C1 segment of cervical spinal cord (tissue), 14 donors: ENCODE measurements at regions not wholly inside any gene's neighbourhood (a gene's known extent, or its start where the extent isn't known, plus 50 kb on each side); places are given as distances from the start of the nearest gene placed in this dataset.
"Not testable (repeated sequence)": the region's sequence is repeated elsewhere in the genome, so short reads cannot be mapped to it uniquely, and the experiment has no call there.

ENCODE experiments used
- DNase-seq, 14 donors: peaks; one replicate each; lab custom pipeline; 2025; lab: John Stamatoyannopoulos, UW

DNA sequence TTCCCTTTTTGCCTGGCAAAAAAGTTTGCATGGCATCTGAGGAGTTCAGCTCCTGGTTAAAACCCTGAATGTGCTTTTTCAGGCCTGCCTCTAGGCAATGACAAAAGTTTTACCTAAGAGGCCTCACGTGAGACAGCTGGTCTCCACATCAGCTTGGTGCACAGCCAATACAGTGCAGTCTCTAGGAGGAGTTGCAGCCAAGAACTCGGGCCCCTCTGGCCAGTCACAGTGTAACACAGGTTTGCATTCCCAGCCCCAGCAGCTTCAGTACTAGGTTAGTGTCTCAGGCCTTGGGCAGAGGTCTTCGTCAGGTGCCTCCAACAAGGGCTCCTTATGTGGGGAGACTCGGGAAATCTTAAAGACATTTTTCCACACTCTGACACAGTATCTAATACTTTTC lies 771.7 kb downstream of the SORCS1 start:
- DNase-seq = no peak

DNA sequence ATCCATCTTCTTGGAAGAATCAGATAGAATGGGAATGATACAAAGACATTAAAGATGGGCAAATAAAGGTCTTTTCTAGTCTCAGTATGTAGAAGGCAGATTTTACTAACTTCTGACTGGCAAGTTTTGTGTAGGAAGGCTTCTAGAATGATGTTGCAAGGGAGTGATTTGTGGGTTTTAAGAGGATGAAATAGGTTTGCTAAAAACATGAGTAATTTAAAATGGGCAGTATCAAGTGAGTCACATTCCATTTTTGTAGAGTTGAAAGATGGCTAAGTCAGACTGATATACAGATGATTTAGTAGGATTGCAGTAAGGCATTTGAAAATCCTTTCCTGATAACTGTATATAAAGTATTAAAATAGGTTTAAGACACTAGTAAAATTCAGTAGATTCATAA lies 777.4 kb downstream of the SORCS1 start:
- no peak for DNase-seq

DNA sequence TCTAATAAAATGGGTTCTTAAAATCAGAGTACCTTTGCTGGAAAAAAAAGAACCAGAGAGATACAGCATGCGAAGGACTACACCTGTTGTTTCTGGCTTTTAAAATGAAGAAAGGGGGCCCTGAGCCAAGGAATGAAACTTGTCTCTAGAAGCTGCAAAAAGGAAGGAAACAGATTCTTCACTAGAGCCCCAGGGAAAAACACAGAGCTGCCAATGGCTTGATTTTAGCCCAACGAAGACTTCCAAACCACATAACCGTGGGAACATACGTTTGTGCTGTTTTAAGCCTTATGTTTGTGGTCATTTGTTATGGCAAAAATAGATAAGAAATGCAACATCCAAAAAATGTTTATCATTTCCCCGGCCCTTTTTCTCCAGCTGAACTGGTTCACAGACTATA lies 780.0 kb downstream of the SORCS1 start:
- no peak for DNase-seq

DNA sequence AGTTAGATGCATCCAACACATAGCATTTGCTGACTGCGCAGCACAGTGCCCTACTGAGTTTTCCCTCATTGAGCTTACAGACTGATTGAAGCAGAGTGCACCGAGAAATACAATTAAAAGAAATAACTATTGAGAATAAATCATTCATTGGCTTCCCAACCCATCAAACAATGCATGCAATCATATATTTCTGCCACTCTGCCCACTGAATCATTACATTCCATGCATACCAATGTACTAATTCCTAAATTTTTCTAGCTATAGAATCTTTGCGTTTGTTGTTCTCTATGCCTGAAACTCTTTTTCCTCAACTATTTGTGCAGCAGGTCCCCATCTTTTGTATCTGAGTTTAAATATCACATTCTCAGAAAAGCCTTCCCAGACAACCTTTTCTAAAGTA lies 783.8 kb downstream of the SORCS1 start:
- DNase-seq = no peak

DNA sequence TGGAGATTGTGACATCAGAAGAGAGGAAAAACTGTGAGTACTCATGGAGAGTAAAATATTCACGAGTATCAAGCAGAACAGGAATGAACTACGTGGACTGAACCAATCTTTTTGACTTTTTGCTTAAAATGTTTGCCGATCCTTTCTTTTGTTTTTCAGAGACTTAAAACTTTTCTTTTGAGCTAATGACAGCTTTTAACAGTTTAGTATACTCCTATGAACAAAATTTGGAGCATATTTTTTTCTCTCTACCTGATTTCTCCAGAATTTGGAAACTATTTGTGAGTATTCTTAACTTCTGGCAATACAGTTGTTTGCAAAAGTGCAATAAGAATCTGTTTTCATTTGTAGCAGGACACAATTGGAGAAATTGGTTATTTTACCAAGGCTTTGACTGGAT lies 786.3 kb downstream of the SORCS1 start:
- no peak for DNase-seq

DNA sequence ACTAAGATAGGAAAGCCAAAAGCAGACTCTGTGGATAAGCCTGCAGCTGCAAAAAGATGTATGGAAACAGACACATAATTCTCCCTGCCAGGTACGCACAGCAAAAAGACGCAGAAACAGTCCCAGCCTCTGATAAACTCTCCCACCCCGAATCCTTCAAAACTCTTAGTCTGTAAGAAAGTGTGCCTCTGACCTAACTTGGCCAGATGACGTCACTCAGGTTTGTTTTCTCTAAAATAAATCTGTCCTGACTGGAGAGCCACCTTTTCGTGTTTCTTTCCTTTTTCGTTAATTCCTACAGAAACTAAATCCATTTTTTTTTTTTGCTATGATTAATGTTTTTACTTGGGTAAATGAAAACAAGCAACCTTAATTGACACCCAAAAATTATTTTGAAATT lies 793.8 kb downstream of the SORCS1 start:
- DNase-seq = no peak

DNA sequence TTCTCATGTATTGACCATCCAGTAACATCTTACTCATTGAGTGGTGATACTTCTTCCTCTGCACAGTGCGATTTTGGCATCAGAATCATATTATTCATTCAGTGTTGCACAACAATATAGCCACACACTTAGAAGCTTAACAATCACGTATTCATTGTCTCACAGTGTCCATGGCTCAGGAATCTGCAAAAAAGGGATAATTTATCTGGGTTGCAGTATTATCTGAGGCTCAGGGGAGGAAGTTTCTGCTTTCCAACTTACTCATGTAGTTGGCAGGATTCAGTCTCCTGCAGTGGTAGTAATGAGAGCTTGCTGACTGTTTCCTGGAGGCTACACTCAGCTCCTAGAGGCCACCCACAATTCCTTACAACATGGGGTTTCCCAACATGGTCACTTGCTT lies 803.6 kb downstream of the SORCS1 start:
- DNase-seq = peak in 1 of 14 donors; percentile 5

DNA sequence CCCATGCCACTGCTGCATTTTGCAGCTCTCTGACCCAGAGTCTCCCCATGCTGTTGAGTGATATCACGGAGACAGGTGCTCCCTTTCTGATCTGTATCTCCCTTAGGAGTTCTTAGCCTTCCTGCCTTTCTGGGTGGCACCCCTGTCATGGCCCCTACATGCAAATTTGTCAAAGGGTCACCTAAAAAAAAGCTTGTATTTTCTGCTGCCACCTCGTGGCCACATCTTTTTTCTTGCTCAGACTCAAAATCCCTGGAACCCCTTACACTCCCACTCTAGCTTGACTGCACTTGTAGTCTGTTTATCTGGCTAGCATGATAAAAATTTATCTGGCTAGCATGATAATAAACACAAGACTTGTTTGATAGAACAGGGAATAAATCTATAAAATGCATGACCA lies 809.1 kb downstream of the SORCS1 start:
- DNase-seq = no peak

DNA sequence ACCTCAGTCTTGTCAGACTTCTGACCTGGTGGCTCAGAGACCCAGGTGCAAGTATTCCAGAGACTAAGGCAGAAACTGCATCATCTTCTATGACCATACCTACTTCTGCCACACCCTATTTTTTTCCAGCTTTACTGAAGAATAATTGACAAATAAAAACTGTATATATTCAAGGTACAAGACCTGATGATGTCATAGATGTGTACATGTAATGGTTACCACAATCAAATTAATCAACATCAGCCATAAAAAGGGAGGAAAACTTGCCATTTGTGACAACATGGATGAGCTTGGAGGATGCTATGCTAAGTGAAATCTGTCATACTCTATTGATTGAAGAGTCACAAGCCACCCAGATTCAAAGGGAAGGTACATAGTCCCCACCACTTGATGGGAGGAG lies 815.6 kb downstream of the SORCS1 start:
- no peak for DNase-seq

DNA sequence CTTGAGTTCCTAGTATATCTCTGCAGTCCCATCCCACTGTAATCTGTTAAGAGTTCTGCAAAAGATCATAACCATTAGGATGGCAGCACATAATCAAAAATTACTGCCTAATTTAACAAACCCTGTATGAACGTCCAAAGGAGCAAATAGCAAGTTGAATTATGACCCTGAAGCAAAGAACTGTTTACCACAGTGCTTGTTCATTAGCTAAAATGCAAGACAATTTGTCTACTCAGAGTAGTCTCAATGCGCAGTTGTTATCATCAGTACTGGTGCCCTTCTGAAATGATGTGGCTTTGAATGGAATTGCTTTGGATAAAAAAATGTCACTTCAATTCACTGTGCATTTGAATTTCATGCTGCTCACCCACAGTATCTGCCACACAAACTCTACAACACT lies 817.0 kb downstream of the SORCS1 start:
- DNase-seq = no peak

DNA sequence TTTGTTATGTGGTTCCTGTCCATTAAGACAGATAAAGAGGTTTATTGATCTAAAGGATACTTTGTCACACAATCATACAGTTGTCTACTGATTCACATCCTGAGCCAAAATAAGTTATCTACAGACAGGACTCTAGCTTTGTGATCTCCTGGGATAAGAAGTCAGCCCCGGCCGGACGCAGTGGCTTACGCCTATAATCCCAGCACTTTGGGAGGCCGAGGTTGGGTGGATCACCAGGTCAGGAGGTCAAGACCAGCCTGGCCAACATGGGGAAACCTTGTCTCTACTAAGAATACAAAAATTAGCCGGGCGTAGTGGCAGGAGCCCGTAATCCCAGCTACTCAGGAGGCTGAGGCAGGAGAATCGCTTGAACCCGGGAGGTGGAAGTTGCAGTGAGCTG lies 821.0 kb downstream of the SORCS1 start:
- DNase-seq = not testable (repeated sequence)

DNA sequence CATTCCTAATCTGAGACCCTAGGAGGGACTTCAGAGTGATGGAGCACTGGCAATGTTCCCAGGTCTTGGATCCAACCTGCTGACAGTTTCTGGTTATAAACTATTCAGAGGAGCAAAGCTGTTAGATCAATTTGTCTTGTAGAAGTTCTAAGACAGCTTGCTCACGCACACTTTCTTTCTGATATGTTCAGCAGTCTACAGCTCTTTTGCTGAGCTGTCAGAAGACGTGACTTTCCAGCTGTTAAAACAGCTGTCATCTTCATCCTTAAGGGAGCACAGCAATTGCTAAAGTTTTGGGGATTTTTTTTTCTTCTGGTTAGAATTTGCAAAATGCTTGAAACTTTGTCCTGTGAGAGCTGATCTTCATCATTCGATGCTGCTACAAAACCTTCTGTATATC lies 823.1 kb downstream of the SORCS1 start:
- no peak for DNase-seq

DNA sequence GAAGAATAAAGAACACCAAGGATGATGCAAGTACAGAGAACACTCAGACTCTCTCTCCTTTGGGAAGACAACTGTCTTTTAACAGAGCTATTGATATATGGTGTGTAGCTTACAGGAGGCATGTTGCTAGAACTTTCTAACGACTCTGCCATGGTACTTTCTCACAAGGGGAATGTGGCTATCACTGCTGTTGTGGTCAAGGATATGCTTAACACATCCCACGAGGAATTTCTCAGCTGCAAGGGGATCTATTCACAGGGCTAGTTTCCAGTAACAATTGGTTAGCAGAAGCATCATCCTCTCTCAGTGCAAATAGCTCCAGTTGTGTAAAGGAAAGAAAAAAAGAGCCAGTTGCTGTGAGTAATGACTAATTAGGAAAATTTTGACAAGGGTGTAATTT lies 826.0 kb downstream of the SORCS1 start:
- DNase-seq = no peak

DNA sequence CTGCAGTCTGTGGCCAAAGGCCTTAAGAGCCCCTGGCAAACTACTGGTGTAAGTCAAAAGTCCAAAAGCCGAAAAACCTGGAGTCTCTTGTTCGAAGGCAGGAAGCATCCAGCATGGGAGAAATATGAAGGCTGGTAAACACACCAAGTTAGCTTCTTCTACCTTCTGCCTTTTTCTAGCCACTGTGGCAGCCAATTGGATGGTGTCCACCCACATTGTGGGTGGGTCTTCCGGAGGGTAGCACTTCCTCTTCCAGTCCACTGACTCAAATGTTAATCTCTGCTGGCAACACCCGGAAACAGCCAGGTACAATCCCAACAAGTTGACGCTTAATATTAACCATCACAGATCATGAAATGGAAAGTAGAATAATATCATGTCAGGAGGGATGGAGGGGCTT lies 827.6 kb downstream of the SORCS1 start:
- DNase-seq = no peak

DNA sequence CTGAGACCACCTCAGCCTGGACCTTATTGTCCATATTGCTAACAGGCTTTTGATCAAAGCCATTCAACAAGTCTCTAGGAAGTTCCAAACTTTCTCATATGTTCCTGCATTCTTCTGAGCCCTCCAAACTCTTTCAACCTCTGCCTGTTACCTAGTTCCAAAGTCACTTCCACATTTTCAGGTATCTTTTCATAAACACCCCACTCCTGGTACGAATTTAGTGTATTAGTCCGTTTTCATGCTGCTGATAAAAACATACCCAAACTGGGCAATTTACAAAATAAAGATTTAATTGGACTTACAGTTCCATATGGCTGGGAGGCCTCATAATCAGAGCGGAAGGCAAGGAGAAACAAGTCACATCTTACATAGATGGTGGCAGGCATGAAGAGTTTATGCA lies 836.8 kb downstream of the SORCS1 start:
- no peak for DNase-seq

DNA sequence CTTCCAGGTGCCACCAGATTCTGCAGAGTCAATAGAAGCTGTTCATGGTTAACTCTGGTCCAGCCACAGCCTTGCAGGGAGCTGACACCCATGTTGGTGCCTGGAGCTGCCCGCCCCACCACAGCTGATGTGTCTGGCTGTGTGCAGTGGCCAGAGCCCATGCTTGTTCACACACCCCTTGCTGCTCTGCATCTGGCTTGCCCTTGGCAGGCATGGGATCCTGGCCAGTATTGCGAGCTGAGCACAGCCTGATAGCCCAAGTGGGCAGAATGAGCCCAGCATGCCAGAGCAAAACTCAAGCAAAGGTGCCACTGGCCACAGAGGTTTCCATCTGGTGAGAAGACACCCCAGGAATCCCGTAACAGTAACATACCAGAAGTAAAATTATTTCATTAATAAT lies 843.6 kb downstream of the SORCS1 start:
- no peak for DNase-seq

DNA sequence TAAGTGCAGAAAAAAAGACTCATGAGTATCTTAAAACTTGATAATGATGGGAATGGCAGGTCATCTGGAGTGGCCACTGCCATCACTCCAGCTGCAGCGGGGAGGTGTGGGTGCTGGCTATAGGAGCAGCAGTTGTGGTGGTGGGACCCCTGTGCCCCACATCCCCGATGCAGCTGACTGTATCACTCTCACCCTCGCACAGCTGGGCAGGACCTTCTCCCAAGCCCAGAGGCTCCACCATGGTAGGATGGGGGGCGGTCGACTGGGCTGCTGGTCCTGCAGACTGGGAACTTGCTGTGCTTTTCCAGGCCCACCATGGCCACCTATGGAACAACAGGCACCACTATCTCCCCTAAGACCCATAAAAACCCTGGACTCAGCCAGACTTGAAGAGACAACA lies 844.4 kb downstream of the SORCS1 start:
- no peak for DNase-seq

DNA sequence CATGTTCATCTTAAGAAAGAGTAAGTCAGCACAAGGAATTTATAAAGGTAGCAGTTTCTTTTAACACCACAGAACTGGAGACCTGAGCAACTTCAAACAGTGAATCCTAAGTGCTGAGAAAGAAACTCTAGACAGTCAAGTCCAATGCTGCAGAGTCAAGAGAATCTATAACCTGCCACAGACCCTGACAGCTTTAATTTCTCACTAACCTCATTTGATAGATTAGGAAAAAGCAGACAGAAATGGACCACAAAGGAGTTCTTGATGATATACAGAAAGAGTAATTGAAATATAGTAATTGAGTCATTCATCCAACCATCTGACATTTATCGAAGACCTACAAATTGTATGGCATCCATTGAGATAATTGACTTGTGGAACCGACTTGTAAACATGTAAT lies 847.0 kb downstream of the SORCS1 start:
- no peak for DNase-seq

DNA sequence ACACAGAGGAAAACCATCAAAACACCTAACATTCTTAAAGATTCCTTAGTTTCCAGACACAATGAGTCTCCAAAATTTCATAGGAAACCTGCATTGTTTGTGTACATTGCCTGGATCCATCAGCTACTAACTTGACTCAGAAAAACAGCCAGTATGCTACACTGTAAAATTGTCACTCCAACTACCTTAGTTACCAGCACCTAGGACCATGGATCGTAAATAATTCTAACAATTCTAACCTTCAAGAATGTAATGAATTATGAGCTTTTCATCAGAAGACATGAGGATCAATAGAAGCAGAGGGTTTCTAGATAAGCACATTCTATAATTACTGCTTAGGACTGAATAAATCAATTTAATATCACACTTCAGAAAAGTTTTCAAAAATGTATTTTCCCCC lies 851.5 kb downstream of the SORCS1 start:
- no peak for DNase-seq

DNA sequence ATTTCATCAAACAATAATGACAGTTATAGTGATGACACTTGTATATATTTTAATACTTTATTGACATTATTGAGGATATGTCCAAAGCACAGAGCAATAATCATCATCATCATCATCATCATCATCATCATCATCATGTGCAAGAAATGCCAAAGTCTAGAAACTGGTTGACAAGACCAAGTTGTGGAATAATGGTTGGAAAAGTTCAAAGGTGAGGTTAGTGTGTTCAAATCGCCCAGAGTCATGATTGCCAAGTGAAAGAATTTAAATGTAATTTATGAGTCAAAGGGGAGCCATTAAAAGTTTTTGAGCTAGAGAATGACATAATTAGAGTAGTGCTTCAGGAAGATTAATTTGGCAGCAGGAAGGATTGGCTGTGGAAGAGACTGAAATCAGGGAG lies 852.4 kb downstream of the SORCS1 start:
- no peak for DNase-seq

DNA sequence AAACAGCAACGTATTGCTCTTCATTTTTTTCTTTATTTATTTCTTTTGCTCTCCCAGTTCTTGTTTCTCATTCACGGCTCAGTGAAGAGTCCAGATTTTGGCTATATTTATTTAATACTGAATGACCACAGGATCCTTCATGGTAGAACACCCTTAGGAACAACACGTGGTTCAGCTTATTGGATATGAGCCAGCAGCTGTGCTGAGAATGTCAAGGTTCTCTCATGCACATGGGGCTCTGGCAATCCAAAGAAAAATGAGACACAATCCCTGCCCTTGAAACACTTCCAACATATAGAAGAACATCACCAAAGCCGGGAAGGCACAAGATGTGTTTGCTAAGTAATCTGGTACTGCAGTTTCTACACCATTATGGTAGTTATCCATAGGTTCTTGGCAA lies 852.9 kb downstream of the SORCS1 start:
- no peak for DNase-seq

DNA sequence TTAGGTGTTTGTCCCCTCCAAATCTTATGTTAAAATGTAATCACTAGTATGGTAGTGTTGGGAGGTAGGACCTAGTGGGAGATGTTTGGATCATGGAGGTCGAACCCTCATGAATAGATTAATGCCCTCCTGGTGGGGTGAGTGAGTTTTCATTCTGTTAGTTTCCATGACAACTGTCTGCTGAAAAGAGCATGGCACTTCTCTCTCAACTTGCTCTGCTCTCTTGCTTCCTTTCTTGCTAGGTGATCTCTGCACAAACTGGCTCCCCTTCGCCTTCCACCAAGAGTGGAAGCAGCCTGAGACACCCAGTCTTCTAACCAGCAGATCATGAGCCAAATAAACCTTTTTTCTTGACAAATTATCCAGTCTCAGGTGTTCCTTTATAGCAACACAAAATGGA lies 853.9 kb downstream of the SORCS1 start:
- DNase-seq = no peak

DNA sequence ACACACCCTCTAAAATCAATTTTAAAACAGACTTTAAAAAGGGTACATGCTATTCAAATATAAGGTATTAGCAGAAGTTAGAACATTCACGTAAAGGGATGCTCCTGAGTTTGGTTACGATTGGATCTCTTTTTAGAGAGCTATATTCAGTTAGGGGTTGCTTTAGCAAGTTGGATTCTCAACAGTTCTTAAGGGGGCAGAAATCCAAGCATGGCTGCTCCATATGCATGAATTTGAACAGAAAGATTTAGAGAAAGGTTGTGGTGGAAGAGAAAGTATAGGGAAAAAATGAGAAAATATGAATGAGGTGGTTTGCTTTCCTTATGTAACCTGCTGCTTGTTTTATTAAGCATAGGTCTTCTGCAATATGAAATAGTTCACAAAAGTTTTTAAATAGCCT lies 855.1 kb downstream of the SORCS1 start:
- no peak for DNase-seq

DNA sequence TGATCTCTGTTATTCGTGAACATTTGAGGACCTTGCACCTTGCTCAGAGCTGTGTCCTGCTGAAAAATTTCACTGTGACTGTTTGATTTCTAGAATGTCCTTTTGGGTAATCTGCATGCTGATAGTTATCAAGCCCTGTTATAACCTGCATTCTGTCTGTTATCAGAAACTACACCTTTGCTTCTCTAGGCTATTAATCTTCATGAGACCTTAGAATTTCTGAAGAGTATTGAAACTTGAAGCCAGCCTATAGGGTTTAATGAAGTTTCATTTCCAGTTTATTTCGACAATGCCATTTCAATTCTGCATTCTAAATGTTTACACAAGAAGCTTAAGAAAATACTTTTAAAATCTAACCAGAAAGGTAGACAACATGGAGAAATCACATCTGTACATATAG lies 856.2 kb downstream of the SORCS1 start:
- DNase-seq = no peak

DNA sequence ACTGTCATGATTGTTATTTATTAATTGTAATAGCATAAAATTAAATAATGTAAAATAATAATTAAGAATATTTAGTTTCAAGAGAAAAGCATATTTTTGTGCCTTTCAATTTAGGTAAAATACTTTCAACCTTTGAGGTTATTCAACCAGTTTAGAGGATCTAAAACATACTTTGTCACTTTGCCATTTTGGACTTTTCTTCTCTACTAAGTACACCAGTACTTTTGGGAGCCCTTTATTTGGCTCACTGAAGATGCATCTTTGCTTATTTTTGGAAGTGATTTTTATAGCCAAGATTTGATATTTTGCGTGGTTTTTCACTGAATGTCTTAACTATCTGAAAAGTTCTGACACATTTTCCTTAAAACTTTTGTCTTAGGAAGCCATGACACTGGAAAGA lies 860.5 kb downstream of the SORCS1 start:
- no peak for DNase-seq
